OCI-LY3 (cell line): ENCODE measurements at regions not wholly inside any gene's neighbourhood (a gene's known extent, or its start where the extent isn't known, plus 50 kb on each side); places are given as distances from the start of the nearest gene placed in this dataset.

Experiments used
- H2AFZ ChIP-seq: fragments of 200-600, 300-600 bp; shearing (Covaris generic); 2 replicates; pipeline ENCODE4 v1.6.0; 2014; ENCODE audit warnings: antibody characterized with exemption, low read depth, low read length
- H3K27ac ChIP-seq: fragments of 200-600, 300-600 bp; sonication (generic); 2 replicates; pipeline ENCODE4 v1.5.1; 2014; ENCODE audit warnings: mild to moderate bottlenecking, low read length, moderate library complexity, mixed read lengths
- H3K27me3 ChIP-seq: fragments of 200-600, 300-600 bp; sonication (generic); 2 replicates; pipeline ENCODE4 v1.6.1; 2014; ENCODE audit warnings: low read depth, low read length, mixed read lengths
- H3K36me3 ChIP-seq: fragments of 200-600, 300-600 bp; sonication (generic); replicated peaks from 2 replicates; pipeline ENCODE3; 2014; ENCODE audit warnings: low read depth, low read length, mixed read lengths
- H3K4me1 ChIP-seq: fragments of 300-600, 200-600 bp; sonication (generic); 2 replicates; pipeline ENCODE4 v1.6.1; 2014; ENCODE audit warnings: low read length, mixed read lengths
- H3K4me2 ChIP-seq: fragments of 200-600, 300-600 bp; sonication (generic); 2 replicates; pipeline ENCODE4 v1.6.1; 2014; ENCODE audit warnings: low read length, mixed read lengths
- H3K4me3 ChIP-seq: fragments of 300-600, 200-600 bp; sonication (generic); 2 replicates; pipeline ENCODE4 v1.5.1; 2014; ENCODE audit warnings: antibody characterized with exemption, mild to moderate bottlenecking, low read length, moderate library complexity
- H3K79me2 ChIP-seq: fragments of 300-600, 200-600 bp; shearing (Covaris generic); 2 replicates; pipeline ENCODE4 v1.6.1; 2014; ENCODE audit warnings: mild to moderate bottlenecking, low read length, mixed read lengths
- H3K9ac ChIP-seq: fragments of 300-600, 200-600 bp; shearing (Covaris generic); 2 replicates; pipeline ENCODE4 v1.6.0; 2014; ENCODE audit warnings: mild to moderate bottlenecking, low read length, moderate library complexity
- H3K9me3 ChIP-seq: fragments of 200-600, 300-600 bp; shearing (Covaris generic); 2 replicates; pipeline ENCODE4 v1.6.1; 2014; ENCODE audit warnings: low read length, mixed read lengths; ENCODE audit not compliant: insufficient read depth
- H4K20me1 ChIP-seq: fragments of 200-600, 300-600 bp; sonication (generic); 2 replicates; pipeline ENCODE4 v1.6.1; 2016; ENCODE audit warnings: low read length, mixed read lengths; ENCODE audit not compliant: insufficient read depth
- CTCF ChIP-seq: fragments of 200-600, 300-600 bp; sonication (generic); IDR thresholded peaks from 2 replicates; pipeline ENCODE4 v1.5.1; 2014; ENCODE audit warnings: antibody characterized with exemption, low read length, low read depth
- EZH2phosphoT487 ChIP-seq: fragments of 200-600 bp; shearing (Covaris generic); IDR thresholded peaks from 2 replicates; pipeline ENCODE4 v1.6.1; 2018; ENCODE audit warnings: antibody characterized with exemption, mixed run types, low read depth

DNA sequence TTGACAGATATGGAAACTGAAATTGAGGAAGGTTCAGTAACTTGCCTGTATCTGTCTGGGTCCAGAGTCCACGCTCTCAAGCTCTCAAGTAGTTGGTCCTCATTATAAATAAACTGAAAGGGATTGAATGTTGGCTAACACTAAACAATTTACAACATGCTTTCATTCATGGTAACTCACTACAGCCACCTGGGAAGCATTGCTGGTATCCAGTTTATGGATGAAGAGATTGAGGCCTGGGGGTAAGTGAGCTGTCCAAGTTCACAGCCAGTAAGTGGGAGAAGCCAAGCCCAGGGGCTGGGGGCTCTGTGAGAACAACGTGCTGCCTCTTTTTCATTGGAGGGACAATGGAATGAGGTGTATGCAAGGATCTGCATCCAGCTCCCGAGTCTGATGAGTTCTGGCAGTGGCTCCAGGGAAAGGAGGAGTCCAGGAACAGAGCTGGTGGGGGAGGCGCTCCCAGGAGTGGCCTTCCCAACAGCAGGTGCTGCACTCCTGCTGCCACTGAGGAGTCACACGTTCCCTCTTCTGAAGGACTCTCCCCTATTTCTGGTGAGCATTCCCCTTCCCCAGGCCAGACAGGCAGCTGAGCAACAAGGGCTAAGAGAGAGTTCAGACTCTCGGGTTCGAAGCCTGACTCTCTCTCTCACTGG lies 175.8 kb downstream of the CSNK2A3 start:
- Histone ChIP-seq H3K27ac (no peak overlapping the region), H3K27me3 (peaks cover 13% of the 10 kb centered on the region), H4K20me1 (no peaks in the 10 kb centered on the region), H2AFZ (no peak overlapping the region), H3K36me3 (no peaks in the 10 kb centered on the region), H3K4me1 (no peaks in the 10 kb centered on the region), H3K79me2 (no peaks in the 10 kb centered on the region), H3K4me2 (no peak overlapping the region), H3K4me3 (no peak overlapping the region), H3K9me3 (no peaks in the 10 kb centered on the region), H3K9ac (no peak overlapping the region)
- TF ChIP-seq EZH2phosphoT487 (no peak), CTCF (no peak)

DNA sequence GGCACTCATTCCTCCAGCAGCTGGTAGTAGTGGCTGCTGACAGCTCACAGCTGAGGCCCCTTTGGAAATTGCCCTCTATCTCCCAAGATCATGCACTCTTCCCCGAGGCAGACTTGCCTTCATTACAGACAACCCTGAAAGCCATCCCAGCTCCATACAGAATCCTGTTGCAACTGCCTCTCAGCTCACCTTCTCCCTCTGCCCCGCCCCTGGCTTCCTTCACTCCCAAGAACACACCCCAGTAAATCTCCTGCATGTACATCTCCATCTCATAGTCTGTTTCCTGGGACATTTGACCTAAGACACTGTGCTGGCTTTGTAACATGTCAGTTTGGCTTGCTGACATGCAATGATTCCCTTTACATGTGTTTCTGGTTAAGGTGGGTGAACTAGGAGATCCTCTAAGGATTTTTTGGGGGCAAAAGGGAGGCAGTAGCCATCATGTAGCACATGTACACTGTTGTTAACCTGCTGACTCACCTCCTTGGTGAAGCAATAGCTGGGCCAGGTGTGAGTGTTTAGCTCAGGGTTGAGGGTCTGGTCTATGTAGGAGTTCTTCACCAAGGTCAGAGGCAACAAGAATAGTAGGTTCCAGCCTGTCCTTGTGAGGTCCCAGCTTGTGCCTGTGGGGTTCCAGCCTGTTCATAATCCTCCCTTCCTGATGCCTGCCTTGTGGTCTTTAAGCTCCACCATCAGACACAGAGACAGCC lies 179.6 kb downstream of the CSNK2A3 start:
- Histone ChIP-seq H3K4me3 (no peak overlapping the region), H3K9me3 (no peaks in the 10 kb centered on the region), H3K79me2 (no peaks in the 10 kb centered on the region), H3K27ac (no peak overlapping the region), H4K20me1 (no peaks in the 10 kb centered on the region), H3K9ac (no peak overlapping the region), H3K27me3 (0 out of 2 replicates have a peak, but pooled peaks cover 10% of the 10 kb centered on the region), H3K4me2 (no peak overlapping the region), H3K4me1 (no peaks in the 10 kb centered on the region), H3K36me3 (no peaks in the 10 kb centered on the region), H2AFZ (no peak overlapping the region)
- TF ChIP-seq CTCF (no peak), EZH2phosphoT487 (no peak)

DNA sequence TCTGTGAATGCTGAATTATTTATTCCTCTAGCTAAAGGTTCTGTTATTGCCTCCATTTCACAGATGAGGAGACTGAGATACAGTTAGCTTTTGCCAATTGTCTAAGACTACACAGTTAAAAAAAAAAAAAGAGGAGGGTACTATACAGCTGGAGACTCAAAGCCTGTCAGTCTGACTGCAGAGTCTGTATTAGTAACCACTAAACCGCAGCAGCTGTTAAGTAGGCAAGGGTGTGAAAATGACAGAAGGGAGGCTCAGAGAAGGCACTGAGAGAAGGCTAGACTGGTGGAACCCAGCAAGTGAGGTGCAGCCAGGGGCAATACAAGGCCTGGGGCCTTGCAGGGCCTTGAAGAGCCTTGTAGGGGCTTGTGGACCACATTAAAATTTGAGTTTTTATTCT lies 181.2 kb downstream of the CSNK2A3 start:
- no peak overlapping the region for H3K4me3 ChIP-seq

More for the DNA sequence above, 181.2 kb downstream of the CSNK2A3 start:
- H3K4me1 ChIP-seq: no peaks in the 10 kb centered on the region
- H3K9me3 ChIP-seq: no peaks in the 10 kb centered on the region
- H3K4me2 ChIP-seq: no peak overlapping the region
- TF ChIP-seq CTCF (no peak), EZH2phosphoT487 (no peak)
- no peak overlapping the region for H3K27ac ChIP-seq
- H3K79me2 ChIP-seq: no peaks in the 10 kb centered on the region
- no peak overlapping the region for H3K9ac ChIP-seq
- no peaks in the 10 kb centered on the region for H4K20me1 ChIP-seq
- 0 out of 2 replicates have a peak, but pooled peaks cover 10% of the 10 kb centered on the region for H3K27me3 ChIP-seq
- no peak overlapping the region for H2AFZ ChIP-seq
- no peaks in the 10 kb centered on the region for H3K36me3 ChIP-seq
